GM19328 (cell line): ENCODE measurements at regions not wholly inside any gene's neighbourhood (a gene's known extent, or its start where the extent isn't known, plus 50 kb on each side); places are given as distances from the start of the nearest gene placed in this dataset.
"Not testable (repeated sequence)": the region's sequence is repeated elsewhere in the genome, so short reads cannot be mapped to it uniquely, and the experiment has no call there.

Experiments used
- ATAC-seq: cut with Tn5 transposase; IDR thresholded peaks from one replicate; pipeline ENCODE4 v1.9.1; 2021; ENCODE audit warnings: mild to moderate bottlenecking, moderate library complexity; ENCODE audit not compliant: unreplicated experiment

GRCh38 chrX:79511799-79512198, 144.7 kb upstream of the ITM2A start:
- no peak for ATAC-seq

DNA sequence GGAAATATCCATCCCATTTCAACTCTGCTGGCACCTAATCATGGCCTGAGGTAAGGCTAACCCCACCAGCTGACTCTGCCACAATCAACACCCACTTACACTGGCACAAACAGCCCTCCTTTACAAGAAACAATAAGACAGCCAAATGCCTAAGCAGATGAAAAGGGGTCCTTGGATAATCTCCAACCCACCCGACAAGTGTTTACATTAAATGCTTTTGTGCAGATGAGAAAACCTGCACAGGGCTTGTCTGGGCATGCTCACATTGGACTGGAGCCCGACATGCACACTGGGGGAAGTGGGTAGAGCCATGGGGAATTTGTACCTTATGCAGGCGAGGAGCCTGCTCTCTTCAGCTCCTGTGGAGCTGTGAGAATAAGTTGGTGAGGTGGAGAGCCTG, 138.9 kb upstream of the ITM2A start:
- ATAC-seq, result no peak

DNA sequence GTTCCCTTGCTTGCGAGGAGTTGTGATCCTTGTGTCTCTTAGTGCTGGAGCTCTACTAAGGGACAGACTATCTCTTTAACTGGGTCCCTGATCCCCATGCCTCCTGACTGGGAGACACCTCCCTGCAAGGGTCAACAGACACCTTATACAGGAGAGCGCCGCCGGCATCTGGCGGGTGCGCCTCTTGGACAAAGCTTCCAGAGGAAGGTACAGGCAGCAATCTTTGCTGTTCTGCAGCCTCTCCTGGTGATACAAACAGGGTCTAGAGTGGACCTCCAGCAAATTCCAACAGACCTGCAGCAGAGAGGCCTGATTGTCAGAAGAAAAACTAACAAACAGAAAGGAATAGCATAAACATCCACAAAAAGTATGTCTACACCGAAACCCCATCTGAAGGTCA, 115.6 kb upstream of the ITM2A start:
- ATAC-seq, result no peak

DNA sequence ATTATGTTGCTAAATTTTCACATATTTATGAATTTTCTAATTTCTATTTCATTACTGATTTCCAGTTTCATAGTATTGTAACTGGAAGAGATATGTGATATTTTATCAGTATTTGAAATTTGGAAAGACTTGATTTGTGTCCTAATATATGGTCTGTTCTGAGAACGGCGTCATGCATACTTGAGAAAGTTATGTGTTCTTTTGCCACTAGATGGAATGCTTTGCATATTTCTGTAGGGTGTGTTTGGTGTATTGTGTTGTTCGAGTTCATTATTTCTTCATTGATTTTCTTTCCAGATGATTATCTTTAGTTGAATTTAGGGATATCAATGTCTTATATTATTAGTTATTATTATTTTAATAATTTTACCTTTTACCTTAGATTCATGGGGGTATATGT, 110.6 kb upstream of the ITM2A start:
- no peak for ATAC-seq

DNA sequence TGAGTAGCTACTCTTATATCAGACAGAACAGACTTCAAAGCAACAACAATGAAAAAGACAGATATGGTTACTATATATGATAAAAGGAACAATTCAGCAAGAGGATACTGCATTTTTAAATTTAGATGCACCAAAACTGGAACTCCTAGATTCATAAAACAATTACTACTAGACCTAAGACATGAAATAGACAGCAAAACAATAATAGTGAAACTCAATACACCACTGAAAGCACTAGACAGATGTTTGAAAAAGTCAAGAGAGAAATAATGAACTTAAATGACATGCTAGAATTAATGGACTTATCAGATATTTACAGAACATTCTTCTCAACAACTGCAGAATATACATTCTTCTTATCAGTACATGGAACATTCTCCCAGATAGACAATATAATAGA, 99.5 kb upstream of the ITM2A start:
- no peak for ATAC-seq

GRCh38 chrX:79462458-79462857, 95.3 kb upstream of the ITM2A start:
- ATAC-seq, result no peak

- not testable (repeated sequence) for ATAC-seq
Measured at GRCh38 chrX:79456593-79456992, 89.5 kb upstream of the ITM2A start.

- no peak for ATAC-seq
Measured at GRCh38 chrX:79452881-79453280, 85.7 kb upstream of the ITM2A start.

- no peak for ATAC-seq
Measured at GRCh38 chrX:79444694-79445210, 77.6 kb upstream of the ITM2A start.

- no peak for ATAC-seq
Measured at GRCh38 chrX:79443121-79443520, 76.0 kb upstream of the ITM2A start.

- no peak for ATAC-seq
Measured at GRCh38 chrX:79440336-79440735, 73.2 kb upstream of the ITM2A start.
